ENCODE measurements at regions not wholly inside any gene's neighbourhood (a gene's known extent, or its start where the extent isn't known, plus 50 kb on each side); places are given as distances from the start of the nearest gene placed in this dataset.

- Histone ChIP-seq H3K4me1 (no peaks in the 10 kb centered on the region), H3K4me3 (no peak overlapping the region), H3K27ac (no peak overlapping the region), H3K27me3 (no peaks in the 10 kb centered on the region), H3K9me3 (no peaks in the 10 kb centered on the region), H3K36me3 (no peaks in the 10 kb centered on the region)
- no peak for DNase-seq (ENCODE audit: low spot score in 2 of 2)
- TF ChIP-seq CTCF (IDR thresholded peaks at IDR 0.05), result no peak
- intact Hi-C loops (cut with DNase I), result no loop called here
Measured at GRCh38 chr7:46177821-46178220, 256.7 kb upstream of the IGFBP3 start.

GRCh38 chr7:46175221-46175620, 254.1 kb upstream of the IGFBP3 start:
- intact Hi-C loops (cut with DNase I), result no loop called here
- DNase-seq (ENCODE audit: low spot score in 2 of 2), result no peak
- no peak for TF ChIP-seq CTCF (IDR thresholded peaks at IDR 0.05)
- H3K4me3 ChIP-seq, result no peak overlapping the region
- no peaks in the 10 kb centered on the region for H3K4me1 ChIP-seq
- H3K36me3 ChIP-seq, result no peaks in the 10 kb centered on the region
- H3K27me3 ChIP-seq, result no peaks in the 10 kb centered on the region
- no peak overlapping the region for H3K27ac ChIP-seq
- H3K9me3 ChIP-seq, result no peaks in the 10 kb centered on the region

- no peak for TF ChIP-seq CTCF (IDR thresholded peaks at IDR 0.05)
- no peak overlapping the region for H3K4me3 ChIP-seq
- H3K4me1 ChIP-seq, result no peaks in the 10 kb centered on the region
- H3K27ac ChIP-seq, result no peak overlapping the region
- no peaks in the 10 kb centered on the region for H3K36me3 ChIP-seq
- DNase-seq (ENCODE audit: low spot score in 2 of 2), result no peak
- intact Hi-C loops (cut with DNase I), result no loop called here
- H3K9me3 ChIP-seq, result no peaks in the 10 kb centered on the region
- H3K27me3 ChIP-seq, result no peaks in the 10 kb centered on the region
Measured at GRCh38 chr7:46174196-46174580, 253.1 kb upstream of the IGFBP3 start.

- intact Hi-C loops (cut with DNase I), result no loop called here
- DNase-seq (ENCODE audit: low spot score in 2 of 2), result no peak
- no peak overlapping the region for H3K27ac ChIP-seq
- no peak for TF ChIP-seq CTCF (IDR thresholded peaks at IDR 0.05)
- H3K36me3 ChIP-seq, result no peaks in the 10 kb centered on the region
- H3K4me1 ChIP-seq, result no peaks in the 10 kb centered on the region
- no peaks in the 10 kb centered on the region for H3K27me3 ChIP-seq
- H3K4me3 ChIP-seq, result no peak overlapping the region
- H3K9me3 ChIP-seq, result no peaks in the 10 kb centered on the region
Measured at GRCh38 chr7:46173476-46174195, 252.6 kb upstream of the IGFBP3 start.

- DNase-seq (ENCODE audit: low spot score in 2 of 2), result no peak
- H3K4me3 ChIP-seq, result no peak overlapping the region
- no peaks in the 10 kb centered on the region for H3K27me3 ChIP-seq
- H3K4me1 ChIP-seq, result no peaks in the 10 kb centered on the region
- no peak overlapping the region for H3K27ac ChIP-seq
- TF ChIP-seq CTCF (IDR thresholded peaks at IDR 0.05), result no peak
- intact Hi-C loops (cut with DNase I), result no loop called here
- no peaks in the 10 kb centered on the region for H3K36me3 ChIP-seq
- H3K9me3 ChIP-seq, result no peaks in the 10 kb centered on the region
Measured at GRCh38 chr7:46170792-46171191, 249.7 kb upstream of the IGFBP3 start.

- intact Hi-C loops (cut with DNase I), result no loop called here
- no peaks in the 10 kb centered on the region for H3K4me1 ChIP-seq
- no peaks in the 10 kb centered on the region for H3K9me3 ChIP-seq
- no peaks in the 10 kb centered on the region for H3K36me3 ChIP-seq
- no peaks in the 10 kb centered on the region for H3K27me3 ChIP-seq
- DNase-seq (ENCODE audit: low spot score in 2 of 2), result no peak
- no peak overlapping the region for H3K4me3 ChIP-seq
- H3K27ac ChIP-seq, result no peak overlapping the region
- no peak for TF ChIP-seq CTCF (IDR thresholded peaks at IDR 0.05)
Measured at GRCh38 chr7:46170021-46170420, 248.9 kb upstream of the IGFBP3 start.

Measured in ascending aorta (tissue), 2 donors.